Smooth muscle cell (in vitro differentiated cells): ENCODE measurements at regions not wholly inside any gene's neighbourhood (a gene's known extent, or its start where the extent isn't known, plus 50 kb on each side); places are given as distances from the start of the nearest gene placed in this dataset.

Source experiments
- DNase-seq: peaks from one replicate; lab custom pipeline; 2025; ENCODE audit not compliant: unreplicated experiment; lab: John Stamatoyannopoulos, UW
- H2AFZ ChIP-seq: fragments of 200-600 bp; sonication (generic); 2 replicates; pipeline ENCODE4 v1.6.0; 2016; ENCODE audit warnings: antibody characterized with exemption, low read depth, mild to moderate bottlenecking
- H3F3A ChIP-seq: fragments of 200-600 bp; sonication (generic); 2 replicates; pipeline ENCODE4 v1.6.0; 2017; ENCODE audit warnings: antibody characterized with exemption, low read depth
- H3K27ac ChIP-seq: fragments of 200-600 bp; sonication (generic); 2 replicates; pipeline ENCODE4 v1.5.1; 2016; ENCODE audit warnings: low read depth, mild to moderate bottlenecking
- H3K27me3 ChIP-seq: fragments of 200-600 bp; sonication (generic); 2 replicates; pipeline ENCODE4 v1.6.1; 2016; ENCODE audit warnings: low read depth, mild to moderate bottlenecking
- H3K36me3 ChIP-seq: fragments of 200-600 bp; sonication (generic); 2 replicates; pipeline ENCODE4 v1.5.1; 2016; ENCODE audit warnings: low read depth
- H3K4me1 ChIP-seq: fragments of 200-600 bp; sonication (generic); 2 replicates; pipeline ENCODE4 v1.5.1; 2016; ENCODE audit warnings: low read depth
- H3K4me2 ChIP-seq: fragments of 200-600 bp; sonication (generic); 2 replicates; pipeline ENCODE4 v1.6.0; 2016; ENCODE audit warnings: mild to moderate bottlenecking
- H3K4me3 ChIP-seq: fragments of 200-600 bp; sonication (generic); 2 replicates; pipeline ENCODE4 v1.5.1; 2016; ENCODE audit warnings: mild to moderate bottlenecking
- H3K79me2 ChIP-seq: fragments of 200-600 bp; sonication (generic); 2 replicates; pipeline ENCODE4 v1.6.0; 2016; ENCODE audit warnings: low read depth, mild to moderate bottlenecking
- H3K9ac ChIP-seq: fragments of 200-600 bp; sonication (generic); 2 replicates; pipeline ENCODE4 v1.6.0; 2016; ENCODE audit warnings: low read depth
- H3K9me3 ChIP-seq: fragments of 200-600 bp; sonication (generic); replicated peaks from 2 replicates; pipeline ENCODE4 v1.5.1; 2016; ENCODE audit warnings: low read depth
- H4K20me1 ChIP-seq: fragments of 200-600 bp; sonication (generic); 2 replicates; pipeline ENCODE4 v1.6.0; 2016; ENCODE audit warnings: low read depth
- WGBS: methylation state at CpG from one replicate; pipeline ENCODE4 v1.1.7; 2016; ENCODE audit warnings: low lambda C conversion rate; 5-methylcytosine and 5-hydroxymethylcytosine counted together
- TF ChIP-seq, protein P1 (sequence below): fragments of 200-600 bp; sonication (generic); IDR thresholded peaks from 2 replicates; pipeline ENCODE4 v1.5.1; 2017; ENCODE audit warnings: borderline replicate concordance, mild to moderate bottlenecking, antibody characterized with exemption; ENCODE audit not compliant: insufficient read depth, poor library complexity, severe bottlenecking

DNA sequence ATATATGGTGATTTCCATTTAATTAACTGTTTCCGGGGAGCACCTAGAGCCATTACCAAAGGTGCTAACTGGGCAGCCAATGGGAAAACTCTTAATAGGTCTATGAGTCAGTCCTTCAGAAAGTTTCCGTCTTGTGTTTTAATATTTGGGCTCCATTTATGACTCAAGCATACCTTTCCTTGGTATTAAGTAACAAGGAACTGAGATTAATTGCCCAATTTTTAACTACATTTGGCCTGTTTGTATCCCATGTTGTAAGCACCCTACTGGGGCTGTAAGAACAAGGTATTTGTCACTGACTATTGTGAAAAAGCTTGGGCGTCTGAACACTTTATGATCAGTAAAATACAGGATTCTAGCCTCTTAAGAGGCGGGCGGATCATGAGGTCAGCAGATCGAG lies 62.8 kb upstream of the FOXN3 start:
- DNase-seq, result no peak
- H3K27ac ChIP-seq, result no peak overlapping the region
- no peak overlapping the region for H3K4me2 ChIP-seq
- H3F3A ChIP-seq, result no peaks in the 10 kb centered on the region
- no peak overlapping the region for H2AFZ ChIP-seq
- WGBS, result 91% methylated on average over 6 of the region's 6 CpGs
- H3K9me3 ChIP-seq, result no peaks in the 10 kb centered on the region
- H3K27me3 ChIP-seq, result no peaks in the 10 kb centered on the region
- H4K20me1 ChIP-seq, result no peaks in the 10 kb centered on the region
- TF ChIP-seq, protein P1, sequence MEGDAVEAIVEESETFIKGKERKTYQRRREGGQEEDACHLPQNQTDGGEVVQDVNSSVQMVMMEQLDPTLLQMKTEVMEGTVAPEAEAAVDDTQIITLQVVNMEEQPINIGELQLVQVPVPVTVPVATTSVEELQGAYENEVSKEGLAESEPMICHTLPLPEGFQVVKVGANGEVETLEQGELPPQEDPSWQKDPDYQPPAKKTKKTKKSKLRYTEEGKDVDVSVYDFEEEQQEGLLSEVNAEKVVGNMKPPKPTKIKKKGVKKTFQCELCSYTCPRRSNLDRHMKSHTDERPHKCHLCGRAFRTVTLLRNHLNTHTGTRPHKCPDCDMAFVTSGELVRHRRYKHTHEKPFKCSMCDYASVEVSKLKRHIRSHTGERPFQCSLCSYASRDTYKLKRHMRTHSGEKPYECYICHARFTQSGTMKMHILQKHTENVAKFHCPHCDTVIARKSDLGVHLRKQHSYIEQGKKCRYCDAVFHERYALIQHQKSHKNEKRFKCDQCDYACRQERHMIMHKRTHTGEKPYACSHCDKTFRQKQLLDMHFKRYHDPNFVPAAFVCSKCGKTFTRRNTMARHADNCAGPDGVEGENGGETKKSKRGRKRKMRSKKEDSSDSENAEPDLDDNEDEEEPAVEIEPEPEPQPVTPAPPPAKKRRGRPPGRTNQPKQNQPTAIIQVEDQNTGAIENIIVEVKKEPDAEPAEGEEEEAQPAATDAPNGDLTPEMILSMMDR, result no peak
- H3K79me2 ChIP-seq, result no peaks in the 10 kb centered on the region
- no peak overlapping the region for H3K4me3 ChIP-seq
- H3K9ac ChIP-seq, result no peak overlapping the region
- no peaks in the 10 kb centered on the region for H3K4me1 ChIP-seq
- H3K36me3 ChIP-seq, result no peaks in the 10 kb centered on the region

- H3K27me3 ChIP-seq, result no peaks in the 10 kb centered on the region
- DNase-seq, result no peak
- H4K20me1 ChIP-seq, result no peaks in the 10 kb centered on the region
- TF ChIP-seq, protein P1, result no peak
- no peak overlapping the region for H3K9ac ChIP-seq
- H3K9me3 ChIP-seq, result no peaks in the 10 kb centered on the region
- no peaks in the 10 kb centered on the region for H3F3A ChIP-seq
- H3K27ac ChIP-seq, result no peak overlapping the region
- H3K4me1 ChIP-seq, result no peaks in the 10 kb centered on the region
- WGBS, result 93% methylated on average over 4 of the region's 4 CpGs
- H3K79me2 ChIP-seq, result no peaks in the 10 kb centered on the region
- H3K4me3 ChIP-seq, result no peak overlapping the region
- no peak overlapping the region for H2AFZ ChIP-seq
- H3K4me2 ChIP-seq, result no peak overlapping the region
- no peaks in the 10 kb centered on the region for H3K36me3 ChIP-seq
Observed at GRCh38 chr14:89477391-89477790, 60.4 kb upstream of the FOXN3 start.

DNA sequence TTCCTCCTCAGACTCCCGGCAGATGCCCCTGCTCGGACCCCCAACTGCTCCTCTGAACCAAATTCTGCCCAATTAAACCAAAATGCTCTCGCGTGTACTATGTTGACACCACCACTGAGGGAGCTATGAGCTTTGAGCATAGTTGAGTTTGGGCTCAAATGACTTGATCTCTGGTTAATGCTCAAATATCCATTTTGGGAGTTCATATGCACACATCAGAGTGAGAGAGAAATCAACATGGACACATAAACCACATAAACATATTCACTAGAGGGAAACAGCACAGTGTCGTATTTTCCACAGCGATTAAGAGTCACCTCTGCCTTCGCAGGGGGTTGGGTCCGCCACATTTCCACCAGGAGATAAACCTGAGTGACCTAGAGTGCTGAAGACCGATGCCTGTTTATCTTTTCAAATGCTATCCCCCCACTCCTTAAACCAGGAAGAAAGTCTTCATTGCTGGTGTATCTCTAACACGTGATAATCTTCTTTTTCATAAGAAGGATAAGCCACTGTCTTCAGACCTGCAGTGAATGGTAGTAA lies 59.4 kb upstream of the FOXN3 start:
- Histone ChIP-seq H3K27me3 (no peaks in the 10 kb centered on the region), H3K79me2 (no peaks in the 10 kb centered on the region), H3K36me3 (no peaks in the 10 kb centered on the region), H2AFZ (no peak overlapping the region), H3K9me3 (no peaks in the 10 kb centered on the region), H4K20me1 (no peaks in the 10 kb centered on the region), H3K4me2 (no peak overlapping the region), H3K27ac (no peak overlapping the region), H3F3A (no peaks in the 10 kb centered on the region), H3K4me1 (no peaks in the 10 kb centered on the region), H3K4me3 (no peak overlapping the region), H3K9ac (no peak overlapping the region)
- WGBS, result 90% methylated on average over 10 of the region's 10 CpGs
- DNase-seq, result no peak
- TF ChIP-seq, protein P1, result no peak

- H3K4me1 ChIP-seq, result no peaks in the 10 kb centered on the region
- H3K79me2 ChIP-seq, result no peaks in the 10 kb centered on the region
- H3K27ac ChIP-seq, result no peak overlapping the region
- H3K9me3 ChIP-seq, result no peaks in the 10 kb centered on the region
- no peaks in the 10 kb centered on the region for H4K20me1 ChIP-seq
- H3K4me2 ChIP-seq, result no peak overlapping the region
- 89% methylated on average over 4 of the region's 4 CpGs for WGBS
- DNase-seq, result no peak
- H3F3A ChIP-seq, result no peaks in the 10 kb centered on the region
- no peak overlapping the region for H3K9ac ChIP-seq
- no peaks in the 10 kb centered on the region for H3K36me3 ChIP-seq
- no peak overlapping the region for H3K4me3 ChIP-seq
- TF ChIP-seq, protein P1, result no peak
- H3K27me3 ChIP-seq, result no peaks in the 10 kb centered on the region
- H2AFZ ChIP-seq, result no peak overlapping the region
Observed at GRCh38 chr14:89474464-89474863, 57.4 kb upstream of the FOXN3 start.
